DND-41 (cell line): ENCODE measurements at regions not wholly inside any gene's neighbourhood (a gene's known extent, or its start where the extent isn't known, plus 50 kb on each side); places are given as distances from the start of the nearest gene placed in this dataset.

Experiments used
- ATAC-seq: fragments of 200-7000 bp; cut with Tn5 transposase; 3 replicates; pipeline ENCODE4 v1.9.1; 2021; ENCODE audit warnings: low read depth; ENCODE audit not compliant: insufficient read depth
- DNase-seq: peaks from one replicate; pipeline ENCODE4 v3.0.0-alpha.2; 2020
- H2AFZ ChIP-seq: 2 replicates; pipeline ENCODE4 v1.6.0; 2012; ENCODE audit warnings: low read depth, low read length
- H3K27ac ChIP-seq: 2 replicates; pipeline ENCODE4 v1.5.1; 2012; ENCODE audit warnings: low read length, inconsistent platforms
- H3K27me3 ChIP-seq: fragments of 200-600 bp; sonication (generic); 2 replicates; pipeline ENCODE4 v1.6.0; 2012; ENCODE audit warnings: low read length, mild to moderate bottlenecking, inconsistent platforms; ENCODE audit not compliant: insufficient read depth, poor library complexity
- H3K36me3 ChIP-seq: 2 replicates; pipeline ENCODE4 v1.5.1; 2012; ENCODE audit warnings: low read length, inconsistent platforms; ENCODE audit not compliant: insufficient read depth
- H3K4me1 ChIP-seq: 2 replicates; pipeline ENCODE4 v1.5.1; 2012; ENCODE audit warnings: mild to moderate bottlenecking, low read length; ENCODE audit not compliant: insufficient read depth
- H3K4me2 ChIP-seq: 2 replicates; pipeline ENCODE4 v1.6.0; 2012; ENCODE audit warnings: mild to moderate bottlenecking, moderate library complexity, low read length, inconsistent platforms; ENCODE audit not compliant: insufficient read depth
- H3K4me3 ChIP-seq, 2 experiments: fragments of 200-600 bp in 1 of 2; shearing (Covaris generic) in 1 of 2; 2 replicates each; pipeline ENCODE4 v1.5.1; 2012 to 2016; ENCODE audit warnings: inconsistent platforms in 2 of 2, low read length in 2 of 2, mild to moderate bottlenecking in 2 of 2, low read depth in 1 of 2, moderate library complexity in 1 of 2
- H3K79me2 ChIP-seq: 2 replicates; pipeline ENCODE4 v1.6.0; 2012; ENCODE audit warnings: low read length, inconsistent platforms; ENCODE audit not compliant: insufficient read depth
- H3K9ac ChIP-seq: 2 replicates; pipeline ENCODE4 v1.6.0; 2012; ENCODE audit warnings: low read depth, mild to moderate bottlenecking, inconsistent platforms, low read length, moderate library complexity
- H3K9me3 ChIP-seq: 2 replicates; pipeline ENCODE4 v1.5.1; 2012; ENCODE audit warnings: low read length, moderate library complexity, mild to moderate bottlenecking, inconsistent platforms; ENCODE audit not compliant: insufficient read depth, severe bottlenecking
- H4K20me1 ChIP-seq: 2 replicates; pipeline ENCODE4 v1.6.0; 2012; ENCODE audit warnings: low read length; ENCODE audit not compliant: insufficient read depth
- CTCF ChIP-seq: IDR thresholded peaks from 2 replicates; pipeline ENCODE4 v1.5.1; 2012; ENCODE audit warnings: borderline replicate concordance, low read length, moderate library complexity, mild to moderate bottlenecking; ENCODE audit not compliant: poor library complexity, severe bottlenecking; ENCODE audit errors: extremely low read depth
- EZH2 ChIP-seq: IDR thresholded peaks from 3 replicates; pipeline ENCODE4 v1.6.1; 2012; ENCODE audit warnings: borderline replicate concordance, low read depth, mild to moderate bottlenecking, moderate library complexity, low read length, inconsistent platforms; ENCODE audit not compliant: severe bottlenecking

- no peak for DNase-seq
- no peak overlapping the region for H2AFZ ChIP-seq
- H3K4me2 ChIP-seq = no peak overlapping the region
- H3K4me1 ChIP-seq = no peaks in the 10 kb centered on the region
- no peaks in the 10 kb centered on the region for H3K36me3 ChIP-seq
- H3K27me3 ChIP-seq = no peaks in the 10 kb centered on the region
- ATAC-seq = no peak
- H3K9ac ChIP-seq = no peak overlapping the region
- no peaks in the 10 kb centered on the region for H3K79me2 ChIP-seq
- TF ChIP-seq CTCF (no peak), EZH2 (no peak)
- no peaks in the 10 kb centered on the region for H3K9me3 ChIP-seq
- H3K27ac ChIP-seq = no peak overlapping the region
- H3K4me3 ChIP-seq = no peak overlapping the region
- no peaks in the 10 kb centered on the region for H4K20me1 ChIP-seq
Observed at GRCh38 chr7:81487516-81487915, 282.3 kb downstream of the HGF start.

- no peak overlapping the region for H3K9ac ChIP-seq
- H3K27ac ChIP-seq = no peak overlapping the region
- H2AFZ ChIP-seq = no peak overlapping the region
- no peaks in the 10 kb centered on the region for H3K36me3 ChIP-seq
- no peak overlapping the region for H3K4me2 ChIP-seq
- H3K9me3 ChIP-seq = no peaks in the 10 kb centered on the region
- ATAC-seq = no peak
- no peak overlapping the region for H3K4me3 ChIP-seq
- no peaks in the 10 kb centered on the region for H4K20me1 ChIP-seq
- H3K27me3 ChIP-seq = no peaks in the 10 kb centered on the region
- DNase-seq = no peak
- no peaks in the 10 kb centered on the region for H3K4me1 ChIP-seq
- no peak for TF ChIP-seq EZH2
- TF ChIP-seq CTCF = no peak
- H3K79me2 ChIP-seq = no peaks in the 10 kb centered on the region
Observed at GRCh38 chr7:81484261-81484660, 285.6 kb downstream of the HGF start.

GRCh38 chr7:81482600-81483186, 287.2 kb downstream of the HGF start:
- ATAC-seq (peak; percentile 60; the same call in 2 of the 3 replicates), DNase-seq (no peak)
- no peak overlapping the region for H3K4me3 ChIP-seq
- no peak overlapping the region for H3K9ac ChIP-seq
- no peaks in the 10 kb centered on the region for H3K4me1 ChIP-seq
- no peak overlapping the region for H3K4me2 ChIP-seq
- H3K79me2 ChIP-seq = no peaks in the 10 kb centered on the region
- H4K20me1 ChIP-seq = no peaks in the 10 kb centered on the region
- no peak overlapping the region for H2AFZ ChIP-seq
- H3K9me3 ChIP-seq = no peaks in the 10 kb centered on the region
- TF ChIP-seq EZH2 (no peak), CTCF (peak; percentile 66)
- no peak overlapping the region for H3K27ac ChIP-seq
- no peaks in the 10 kb centered on the region for H3K36me3 ChIP-seq
- no peaks in the 10 kb centered on the region for H3K27me3 ChIP-seq
